Stimulated activated naive B cell treated with anti-CD40 and anti-IgM and Interleukin-4, amounts not matched to agents 10 μg/mL and 1 μg/mL and 100 μg/mL, for 72 hours (primary cell): ENCODE measurements at regions not wholly inside any gene's neighbourhood (a gene's known extent, or its start where the extent isn't known, plus 50 kb on each side); places are given as distances from the start of the nearest gene placed in this dataset.

Source experiments
- ATAC-seq, 2 donors: fragments of 150-1000 bp; cut with Tn5 transposase; replicated peaks; 2 replicates each; pipeline ENCODE4 v1.10.0; 2021; ENCODE audit warnings: moderate library complexity in 1 of 2
- DNase-seq: peaks from one replicate; pipeline ENCODE4 v3.0.0; 2021
- H3K27ac Mint-ChIP-seq: one replicate; pipeline ENCODE4 v1.8.0; 2022; ENCODE audit warnings: mild to moderate bottlenecking, mixed read lengths
- H3K27me3 Mint-ChIP-seq, 2 donors: one replicate each; pipeline ENCODE4 v1.8.0; 2022; ENCODE audit warnings: mixed read lengths in 2 of 2
- H3K36me3 Mint-ChIP-seq, 2 donors: one replicate each; pipeline ENCODE4 v1.8.0; 2022; ENCODE audit warnings: mixed read lengths in 2 of 2, mild to moderate bottlenecking in 1 of 2
- H3K4me1 Mint-ChIP-seq, 2 donors: one replicate each; pipeline ENCODE4 v1.8.0; 2022; ENCODE audit warnings: mixed read lengths in 2 of 2, mild to moderate bottlenecking in 1 of 2
- H3K4me3 Mint-ChIP-seq, 2 donors: one replicate each; pipeline ENCODE4 v1.8.0; 2022; ENCODE audit warnings: mild to moderate bottlenecking in 2 of 2, mixed read lengths in 2 of 2, moderate library complexity in 1 of 2
- H3K9me3 Mint-ChIP-seq, 2 donors: one replicate each; pipeline ENCODE4 v1.8.0; 2022; ENCODE audit warnings: mixed read lengths in 2 of 2, mild to moderate bottlenecking in 1 of 2

GRCh38 chr5:158014372-158014771 is 155.4 kb upstream of the CLINT1 start:
- H3K4me3 Mint-ChIP-seq: no peak overlapping the region
- no peaks in the 10 kb centered on the region for H3K36me3 Mint-ChIP-seq
- H3K27me3 Mint-ChIP-seq: peaks cover 0 to 8% of the 10 kb centered on the region in 2 donors
- no peak for DNase-seq
- no peaks in the 10 kb centered on the region for H3K4me1 Mint-ChIP-seq
- H3K9me3 Mint-ChIP-seq: no peaks in the 10 kb centered on the region
- H3K27ac Mint-ChIP-seq: no peak overlapping the region
- no peak for ATAC-seq

GRCh38 chr5:158013939-158014338 is 155.0 kb upstream of the CLINT1 start:
- Mint-ChIP-seq H3K27ac (no peak overlapping the region), H3K27me3 (peaks cover 0 to 8% of the 10 kb centered on the region in 2 donors), H3K4me3 (no peak overlapping the region), H3K4me1 (no peaks in the 10 kb centered on the region), H3K9me3 (no peaks in the 10 kb centered on the region), H3K36me3 (no peaks in the 10 kb centered on the region)
- ATAC-seq: peak; percentile 70 to 73
- no peak for DNase-seq

DNA sequence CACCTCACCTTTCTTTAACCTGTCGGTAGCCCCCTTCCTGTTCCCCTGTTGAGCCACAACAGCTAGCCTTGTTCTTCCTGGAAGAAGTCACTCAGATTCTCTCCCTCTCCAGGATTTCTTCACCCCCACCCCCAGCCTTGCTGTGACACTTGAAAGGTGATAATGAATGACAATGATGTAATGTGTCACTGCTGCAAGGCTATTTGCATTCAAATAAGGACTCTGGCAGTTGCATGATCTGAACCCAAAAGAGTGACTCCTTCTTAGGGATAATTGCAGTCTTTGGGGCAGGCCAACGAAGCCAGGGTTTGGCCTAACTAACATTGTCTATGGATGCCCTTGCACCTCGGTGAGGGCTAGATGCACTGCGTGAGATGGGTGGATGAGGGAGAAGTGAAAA is 154.4 kb upstream of the CLINT1 start:
- Mint-ChIP-seq H3K4me1 (no peaks in the 10 kb centered on the region), H3K27me3 (peaks cover 0 to 8% of the 10 kb centered on the region in 2 donors), H3K9me3 (no peaks in the 10 kb centered on the region), H3K27ac (no peak overlapping the region), H3K36me3 (no peaks in the 10 kb centered on the region), H3K4me3 (no peak overlapping the region)
- ATAC-seq: no peak
- no peak for DNase-seq

DNA sequence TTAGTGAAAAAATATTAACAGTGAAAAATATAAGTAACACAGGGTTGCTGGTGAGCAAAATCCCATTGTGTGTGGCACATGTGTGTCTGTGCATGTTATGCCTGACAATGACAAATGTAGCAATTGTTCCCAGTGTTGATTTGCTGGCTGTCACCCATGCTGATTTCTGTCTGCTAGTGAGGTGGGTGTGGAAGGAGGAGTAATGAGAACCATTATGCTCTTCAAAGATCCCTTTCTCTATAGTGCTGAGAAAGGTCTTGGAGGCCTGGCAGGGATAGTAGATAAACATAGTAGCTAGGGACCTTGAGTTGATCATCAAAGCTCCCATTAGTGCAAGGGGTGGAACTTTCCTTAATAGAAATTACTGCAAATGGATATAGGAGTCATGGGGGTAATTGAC is 152.5 kb upstream of the CLINT1 start:
- H3K9me3 Mint-ChIP-seq: no peaks in the 10 kb centered on the region
- no peak overlapping the region for H3K27ac Mint-ChIP-seq
- DNase-seq (no peak), ATAC-seq (no peak)
- H3K27me3 Mint-ChIP-seq: peaks cover 0 to 8% of the 10 kb centered on the region in 2 donors
- H3K4me3 Mint-ChIP-seq: no peak overlapping the region
- H3K4me1 Mint-ChIP-seq: no peaks in the 10 kb centered on the region
- H3K36me3 Mint-ChIP-seq: no peaks in the 10 kb centered on the region

DNA sequence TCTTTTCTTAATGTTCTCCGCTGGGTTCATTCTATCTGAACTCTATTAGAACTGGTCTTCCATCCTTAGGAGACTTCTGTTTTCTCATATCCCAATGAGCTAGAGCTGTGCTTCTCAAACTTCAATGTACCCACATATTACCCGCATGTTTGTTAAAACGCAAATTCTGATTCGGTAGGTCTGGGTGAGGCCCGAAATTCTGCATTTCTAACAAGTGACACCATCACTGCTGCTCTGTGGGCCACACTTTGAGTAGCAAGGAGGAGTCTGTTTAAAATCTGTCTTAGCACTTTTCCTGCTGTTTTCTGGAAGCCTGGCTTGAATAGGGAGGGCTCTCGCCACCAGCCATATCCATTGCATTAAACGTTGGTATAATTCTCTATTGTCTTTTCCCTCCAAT is 151.9 kb upstream of the CLINT1 start:
- H3K36me3 Mint-ChIP-seq: no peaks in the 10 kb centered on the region
- DNase-seq (no peak), ATAC-seq (no peak)
- H3K27ac Mint-ChIP-seq: no peak overlapping the region
- no peaks in the 10 kb centered on the region for H3K9me3 Mint-ChIP-seq
- H3K27me3 Mint-ChIP-seq: peaks cover 0 to 8% of the 10 kb centered on the region in 2 donors
- no peaks in the 10 kb centered on the region for H3K4me1 Mint-ChIP-seq
- H3K4me3 Mint-ChIP-seq: no peak overlapping the region

GRCh38 chr5:158007336-158007735 is 148.4 kb upstream of the CLINT1 start:
- Mint-ChIP-seq H3K27me3 (peaks cover 0 to 4% of the 10 kb centered on the region in 2 donors), H3K4me3 (no peak overlapping the region), H3K4me1 (no peaks in the 10 kb centered on the region), H3K9me3 (peaks cover 0 to 2% of the 10 kb centered on the region in 2 donors), H3K27ac (no peak overlapping the region), H3K36me3 (no peaks in the 10 kb centered on the region)
- ATAC-seq: no peak
- DNase-seq: no peak

- Mint-ChIP-seq H3K27me3 (no peaks in the 10 kb centered on the region), H3K4me1 (peaks cover 0 to 5% of the 10 kb centered on the region in 2 donors), H3K9me3 (no peaks in the 10 kb centered on the region), H3K36me3 (no peaks in the 10 kb centered on the region), H3K4me3 (no peak overlapping the region), H3K27ac (no peak overlapping the region)
- ATAC-seq (no peak), DNase-seq (no peak)
These were observed 140.8 kb upstream of the CLINT1 start for GRCh38 chr5:157999696-158000095.

- no peak for ATAC-seq
- H3K27ac Mint-ChIP-seq: no peak overlapping the region
- peaks cover 0 to 3% of the 10 kb centered on the region in 2 donors for H3K27me3 Mint-ChIP-seq
- no peak overlapping the region for H3K4me3 Mint-ChIP-seq
- H3K4me1 Mint-ChIP-seq: peaks cover 0 to 5% of the 10 kb centered on the region in 2 donors
- no peak for DNase-seq
- H3K36me3 Mint-ChIP-seq: no peaks in the 10 kb centered on the region
- H3K9me3 Mint-ChIP-seq: no peaks in the 10 kb centered on the region
These were observed 139.1 kb upstream of the CLINT1 start for GRCh38 chr5:157997991-157998504.

DNA sequence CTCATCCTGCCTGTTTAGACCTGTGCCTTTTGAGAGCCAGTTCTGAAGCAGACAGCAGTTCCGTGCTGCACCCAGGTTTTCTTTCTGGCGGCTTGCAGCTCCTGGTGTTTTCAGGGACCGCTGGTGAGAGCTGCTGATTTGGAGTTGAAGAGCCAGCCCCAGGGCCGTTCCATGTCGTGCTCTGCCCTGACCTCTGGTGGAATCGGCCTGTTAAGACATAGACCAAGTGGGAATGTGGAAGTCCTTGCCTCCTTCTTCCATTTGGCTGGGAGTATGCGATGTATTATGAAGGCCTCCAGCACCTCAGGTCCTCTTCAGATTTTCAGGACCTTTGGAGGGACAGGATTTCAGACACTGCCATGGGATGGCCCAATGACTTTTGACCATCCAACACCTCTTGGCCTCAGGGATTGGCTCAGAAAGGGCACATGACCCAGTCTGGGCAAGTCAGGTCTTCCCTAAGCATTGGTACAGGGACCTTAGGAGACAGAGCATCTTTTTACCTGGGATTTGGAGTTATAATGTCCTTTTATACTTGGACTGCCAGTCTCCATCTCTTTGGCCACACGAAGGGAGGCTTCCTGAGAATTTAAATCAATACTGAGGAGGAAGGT is 136.1 kb upstream of the CLINT1 start:
- Mint-ChIP-seq H3K27me3 (peaks cover 3 to 7% of the 10 kb centered on the region in 2 donors), H3K36me3 (no peaks in the 10 kb centered on the region), H3K4me1 (peaks cover 0 to 5% of the 10 kb centered on the region in 2 donors), H3K4me3 (no peak overlapping the region), H3K27ac (no peak overlapping the region), H3K9me3 (no peaks in the 10 kb centered on the region)
- ATAC-seq (peak; percentile 89 to 92), DNase-seq (peak; percentile 27)

GRCh38 chr5:157993986-157994691 is 135.2 kb upstream of the CLINT1 start:
- Mint-ChIP-seq H3K27me3 (peaks cover 8 to 15% of the 10 kb centered on the region in 2 donors), H3K36me3 (no peaks in the 10 kb centered on the region), H3K9me3 (no peaks in the 10 kb centered on the region), H3K4me1 (peaks cover 0 to 5% of the 10 kb centered on the region in 2 donors), H3K4me3 (no peak overlapping the region), H3K27ac (no peak overlapping the region)
- ATAC-seq (no peak), DNase-seq (no peak)

DNA sequence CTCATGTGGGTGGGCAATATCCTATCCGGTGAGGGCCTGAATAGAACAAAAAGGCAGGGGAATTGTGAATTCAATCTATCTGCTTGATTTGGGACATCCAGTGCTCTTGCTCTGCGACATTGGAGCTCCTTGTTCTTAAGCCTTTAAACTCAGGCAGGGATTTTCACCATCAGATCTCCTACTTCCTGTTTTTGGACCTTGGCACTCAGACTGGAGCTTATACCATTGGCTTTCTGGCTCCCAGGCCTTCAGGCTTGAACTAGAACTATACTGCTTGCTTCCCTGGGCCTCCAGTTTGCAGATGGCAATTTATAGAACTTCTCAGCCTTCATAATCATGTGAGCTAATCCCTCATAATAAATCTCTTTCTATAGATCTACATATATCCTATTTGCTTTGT is 134.3 kb upstream of the CLINT1 start:
- no peak overlapping the region for H3K27ac Mint-ChIP-seq
- no peak overlapping the region for H3K4me3 Mint-ChIP-seq
- ATAC-seq (no peak), DNase-seq (no peak)
- no peaks in the 10 kb centered on the region for H3K36me3 Mint-ChIP-seq
- peaks cover 8 to 15% of the 10 kb centered on the region in 2 donors for H3K27me3 Mint-ChIP-seq
- no peaks in the 10 kb centered on the region for H3K9me3 Mint-ChIP-seq
- peaks cover 0 to 5% of the 10 kb centered on the region in 2 donors for H3K4me1 Mint-ChIP-seq

DNA sequence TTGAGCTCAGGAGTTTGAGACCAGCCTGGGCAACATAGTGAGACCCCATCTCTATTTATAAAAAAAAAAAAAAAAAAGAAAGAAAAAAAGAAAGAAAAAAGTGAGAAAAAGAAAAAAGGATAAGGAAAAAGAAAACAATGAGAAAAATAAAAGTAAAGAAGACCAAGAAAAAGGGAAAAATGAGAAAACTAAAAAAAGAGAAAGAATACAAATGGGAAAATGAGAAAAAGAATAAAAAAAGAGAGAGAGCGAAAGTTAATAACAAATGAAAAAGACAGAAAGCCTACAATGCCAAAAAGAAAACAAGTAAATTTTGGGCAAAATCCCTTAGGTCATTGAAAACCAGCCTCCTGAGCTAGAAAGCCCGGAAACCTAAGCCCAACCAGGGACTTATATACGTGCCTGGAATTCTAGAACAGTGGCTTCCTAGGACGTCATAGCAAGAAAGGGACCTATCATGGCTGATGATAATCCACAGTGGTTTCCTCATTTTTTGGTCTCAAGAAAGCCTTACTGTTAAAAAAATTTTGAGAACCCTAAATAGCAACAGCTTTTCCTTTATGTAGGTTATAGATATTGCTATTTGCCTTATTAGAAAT is 131.7 kb upstream of the CLINT1 start:
- H3K36me3 Mint-ChIP-seq: no peaks in the 10 kb centered on the region
- no peak overlapping the region for H3K4me3 Mint-ChIP-seq
- no peaks in the 10 kb centered on the region for H3K9me3 Mint-ChIP-seq
- ATAC-seq (no peak), DNase-seq (no peak)
- peaks cover 8 to 19% of the 10 kb centered on the region in 2 donors for H3K27me3 Mint-ChIP-seq
- peaks cover 0 to 5% of the 10 kb centered on the region in 2 donors for H3K4me1 Mint-ChIP-seq
- H3K27ac Mint-ChIP-seq: no peak overlapping the region

DNA sequence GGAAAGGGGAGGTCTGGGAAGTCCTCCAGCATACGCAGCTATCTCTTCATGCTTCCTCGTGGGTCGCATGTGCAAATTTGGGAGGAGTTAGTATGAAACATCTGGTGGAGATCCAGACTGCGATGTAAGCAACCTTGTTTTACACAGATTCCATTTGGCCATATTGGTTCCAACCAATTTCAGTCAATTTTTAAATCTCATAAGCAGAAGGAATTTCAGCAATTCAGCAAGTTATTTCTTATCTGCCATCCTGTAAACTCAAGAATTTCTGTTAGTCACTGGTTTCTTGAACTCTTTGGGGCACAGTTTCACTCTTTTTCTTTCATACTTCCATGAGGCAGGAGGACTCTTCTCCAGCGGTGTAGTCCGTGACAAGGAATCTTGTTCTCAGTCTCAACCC is 130.4 kb upstream of the CLINT1 start:
- DNase-seq (no peak), ATAC-seq (no peak)
- no peaks in the 10 kb centered on the region for H3K9me3 Mint-ChIP-seq
- no peaks in the 10 kb centered on the region for H3K36me3 Mint-ChIP-seq
- peaks cover 8 to 18% of the 10 kb centered on the region in 2 donors for H3K27me3 Mint-ChIP-seq
- no peak overlapping the region for H3K27ac Mint-ChIP-seq
- no peak overlapping the region for H3K4me3 Mint-ChIP-seq
- no peaks in the 10 kb centered on the region for H3K4me1 Mint-ChIP-seq

GRCh38 chr5:157987259-157987658 is 128.3 kb upstream of the CLINT1 start:
- peaks cover 8 to 16% of the 10 kb centered on the region in 2 donors for H3K27me3 Mint-ChIP-seq
- ATAC-seq: no peak
- no peaks in the 10 kb centered on the region for H3K9me3 Mint-ChIP-seq
- no peak overlapping the region for H3K27ac Mint-ChIP-seq
- H3K4me3 Mint-ChIP-seq: no peak overlapping the region
- H3K4me1 Mint-ChIP-seq: no peaks in the 10 kb centered on the region
- H3K36me3 Mint-ChIP-seq: no peaks in the 10 kb centered on the region
- no peak for DNase-seq
